AG04449 (cell line): ENCODE measurements at regions not wholly inside any gene's neighbourhood (a gene's known extent, or its start where the extent isn't known, plus 50 kb on each side); places are given as distances from the start of the nearest gene placed in this dataset.

Experiments
- CTCF ChIA-PET: fragments of 350-600 bp; formaldehyde crosslinking; extraction: SDS; loops from one replicate; lab custom pipeline; 2021; ENCODE audit warnings: antibody characterized with exemption; lab: Yijun Ruan, JAX
- POLR2A ChIA-PET: fragments of 400-600, 350-600 bp; formaldehyde crosslinking; extraction: SDS; loops from one replicate; lab custom pipeline; 2020; ENCODE audit warnings: antibody characterized with exemption, inconsistent platforms; lab: Yijun Ruan, JAX
- DNase-seq: peaks from one replicate; pipeline ENCODE4 v3.0.0-alpha.2; 2010; ENCODE audit warnings: low read depth, low spot score
- H3K4me3 ChIP-seq: 2 replicates; pipeline ENCODE4 v1.5.1; 2011; ENCODE audit warnings: low read depth, mild to moderate bottlenecking, control low read depth, low read length
- TF ChIP-seq, protein P1 (sequence below): IDR thresholded peaks from one replicate; pipeline ENCODE4 v1.5.1; 2011; ENCODE audit warnings: mild to moderate bottlenecking, moderate library complexity, low read length, control low read depth, inconsistent platforms; ENCODE audit not compliant: insufficient read depth; ENCODE audit errors: missing control alignments

GRCh38 chr22:48439560-48440135, 1388.0 kb downstream of the BRD1 start:
- ChIA-PET CTCF (interaction anchor here (1.4 kb wide), 1 partner anchor 53 kb away, joined by 3 read pairs; no protein-coding TSS in a partner anchor), POLR2A (no interaction called here)
- no peak overlapping the region for H3K4me3 ChIP-seq
- DNase-seq: no peak
- TF ChIP-seq, protein P1, sequence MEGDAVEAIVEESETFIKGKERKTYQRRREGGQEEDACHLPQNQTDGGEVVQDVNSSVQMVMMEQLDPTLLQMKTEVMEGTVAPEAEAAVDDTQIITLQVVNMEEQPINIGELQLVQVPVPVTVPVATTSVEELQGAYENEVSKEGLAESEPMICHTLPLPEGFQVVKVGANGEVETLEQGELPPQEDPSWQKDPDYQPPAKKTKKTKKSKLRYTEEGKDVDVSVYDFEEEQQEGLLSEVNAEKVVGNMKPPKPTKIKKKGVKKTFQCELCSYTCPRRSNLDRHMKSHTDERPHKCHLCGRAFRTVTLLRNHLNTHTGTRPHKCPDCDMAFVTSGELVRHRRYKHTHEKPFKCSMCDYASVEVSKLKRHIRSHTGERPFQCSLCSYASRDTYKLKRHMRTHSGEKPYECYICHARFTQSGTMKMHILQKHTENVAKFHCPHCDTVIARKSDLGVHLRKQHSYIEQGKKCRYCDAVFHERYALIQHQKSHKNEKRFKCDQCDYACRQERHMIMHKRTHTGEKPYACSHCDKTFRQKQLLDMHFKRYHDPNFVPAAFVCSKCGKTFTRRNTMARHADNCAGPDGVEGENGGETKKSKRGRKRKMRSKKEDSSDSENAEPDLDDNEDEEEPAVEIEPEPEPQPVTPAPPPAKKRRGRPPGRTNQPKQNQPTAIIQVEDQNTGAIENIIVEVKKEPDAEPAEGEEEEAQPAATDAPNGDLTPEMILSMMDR: no peak

- ChIA-PET CTCF (interaction anchor here (1.4 kb wide), 1 partner anchor 54 kb away, joined by 3 read pairs; no protein-coding TSS in a partner anchor), POLR2A (no interaction called here)
- no peak for DNase-seq
- TF ChIP-seq, protein P1: no peak
- H3K4me3 ChIP-seq: no peak overlapping the region
Observed at GRCh38 chr22:48438800-48439559, 1388.7 kb downstream of the BRD1 start.

DNA sequence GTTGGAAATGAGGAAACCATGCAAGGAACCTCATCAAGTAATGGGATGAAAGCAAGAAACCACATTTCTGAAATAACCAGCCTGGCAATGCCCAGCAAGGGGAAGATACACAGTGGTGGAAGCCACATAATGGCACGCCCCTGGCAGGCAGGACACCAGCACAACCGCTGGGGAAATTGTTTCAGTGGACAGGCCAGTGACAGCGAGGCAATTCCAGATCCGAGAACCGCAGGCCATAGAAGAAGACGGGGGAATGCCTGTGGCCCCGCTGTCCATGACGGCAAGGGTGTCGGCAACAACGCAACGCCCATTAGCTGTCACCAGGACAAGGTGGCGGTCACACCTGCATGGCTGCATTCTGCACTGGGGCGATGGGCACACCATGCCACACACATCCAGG, 1389.6 kb downstream of the BRD1 start:
- TF ChIP-seq, protein P1: no peak
- DNase-seq: no peak
- H3K4me3 ChIP-seq: no peak overlapping the region
- ChIA-PET POLR2A (no interaction called here), CTCF (interaction anchor here (0.9 kb wide), 1 partner anchor 52 kb away, joined by 3 read pairs; no protein-coding TSS in a partner anchor)

DNA sequence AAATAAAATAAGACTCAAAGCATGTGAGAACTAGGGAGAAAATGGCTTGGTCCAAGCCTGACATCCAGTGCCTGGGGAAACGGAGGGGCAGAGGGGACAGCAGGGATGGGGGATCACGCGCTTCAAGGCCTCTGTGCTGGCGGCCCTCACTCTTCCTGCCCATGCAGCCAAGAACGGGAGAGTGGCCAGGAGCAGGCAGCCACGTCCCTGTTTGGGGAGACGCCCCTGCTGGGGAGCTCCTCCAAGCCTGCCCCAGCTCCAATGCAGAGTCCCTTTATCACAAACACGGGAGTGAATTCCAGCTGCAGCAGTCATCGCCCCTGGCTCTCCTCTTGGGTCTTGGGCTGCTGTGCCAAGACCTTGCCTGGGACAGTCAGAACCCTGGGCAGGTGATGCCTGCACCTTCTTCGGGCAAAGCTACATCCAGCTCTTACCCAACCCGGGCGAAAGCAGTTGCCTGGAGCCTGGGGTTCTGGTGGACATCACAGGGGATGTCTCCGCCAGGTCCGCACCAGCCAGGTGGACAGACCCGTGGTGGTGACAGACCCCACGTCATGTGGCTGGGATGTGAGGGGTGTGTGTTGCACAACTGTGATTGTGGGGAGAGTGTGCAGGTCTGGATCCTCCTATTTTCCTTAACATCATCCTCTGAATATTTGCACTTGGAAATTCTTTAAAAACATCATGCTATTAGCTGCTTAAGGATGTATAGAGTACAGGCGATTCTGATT, 1391.3 kb downstream of the BRD1 start:
- no peak for DNase-seq
- CTCF ChIA-PET: interaction anchor here (0.9 to 1.4 kb wide), 2 partner anchors 12 to 1592 kb away, joined by 3 to 5 read pairs; no protein-coding TSS in a partner anchor
- H3K4me3 ChIP-seq: no peak overlapping the region
- POLR2A ChIA-PET: no interaction called here
- TF ChIP-seq, protein P1: no peak

DNA sequence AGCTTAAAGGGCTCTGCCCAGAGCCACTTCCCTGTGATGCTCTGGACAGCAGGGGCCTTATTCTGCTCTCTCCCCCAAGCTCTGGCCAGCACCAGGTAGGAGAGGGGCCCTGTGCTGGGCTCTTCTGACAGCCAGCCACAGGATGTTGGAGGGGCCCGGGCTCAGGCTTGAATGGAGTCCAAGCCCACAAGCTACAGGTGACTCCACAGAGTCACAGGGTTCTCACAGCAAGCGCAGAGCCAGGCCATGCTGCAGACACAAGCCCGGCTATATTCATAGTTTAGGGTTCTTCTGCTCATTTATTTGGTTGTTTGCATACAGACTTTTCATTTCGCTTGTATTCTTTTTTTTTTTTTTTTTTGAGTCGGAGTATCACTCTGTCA, 1392.8 kb downstream of the BRD1 start:
- TF ChIP-seq, protein P1: no peak
- POLR2A ChIA-PET: interaction anchor here (1.8 kb wide), 1 partner anchor 11 kb away, joined by 5 read pairs; no protein-coding TSS in a partner anchor
- DNase-seq: no peak
- no peak overlapping the region for H3K4me3 ChIP-seq
- CTCF ChIA-PET: no interaction called here
